Thyroid gland (tissue), 4 donors: ENCODE measurements at regions not wholly inside any gene's neighbourhood (a gene's known extent, or its start where the extent isn't known, plus 50 kb on each side); places are given as distances from the start of the nearest gene placed in this dataset.

ENCODE experiments used
- DNase-seq, 2 donors: peaks; one replicate each; pipeline ENCODE4 v3.0.0-alpha.2; 2019
- H3K27ac ChIP-seq, 3 donors: fragments of 200-600 bp; sonication (generic); 1 replicate in 2 of 3; 2 replicates in 1 of 3; pipeline ENCODE4 v1.5.1; 2016 to 2019; ENCODE audit warnings: mild to moderate bottlenecking in 1 of 3, moderate library complexity in 1 of 3
- H3K27me3 ChIP-seq: fragments of 200-600 bp; sonication (generic); one replicate; pipeline ENCODE4 v1.5.1; 2019
- H3K36me3 ChIP-seq, 2 donors: fragments of 200-600 bp; sonication (generic); one replicate each; pipeline ENCODE4 v1.5.1; 2016 to 2019
- H3K4me1 ChIP-seq, 2 donors: fragments of 200-600 bp; sonication (generic); one replicate each; pipeline ENCODE4 v1.5.1; 2017 to 2019
- H3K4me3 ChIP-seq, 3 donors: fragments of 200-600 bp; sonication (generic); replicated peaks in 1 of 3; 1 replicate in 2 of 3; 2 replicates in 1 of 3; pipeline ENCODE4 v1.5.1; 2016; ENCODE audit warnings: mild to moderate bottlenecking in 1 of 3
- H3K9me3 ChIP-seq: fragments of 200-600 bp; sonication (generic); one replicate; pipeline ENCODE4 v1.5.1; 2017
- CTCF ChIP-seq, 6 experiments: fragments of 200-600 bp in 3 of 6; fragments of 450-650 bp in 3 of 6; sonication (generic) in 3 of 6; IDR thresholded peaks; one replicate each; pipeline ENCODE4 v1.5.1; 2016 to 2019; ENCODE audit warnings: antibody characterized with exemption in 6 of 6, mild to moderate bottlenecking in 2 of 6, inconsistent platforms in 1 of 6, moderate library complexity in 1 of 6
- POLR2A ChIP-seq, 2 donors: fragments of 450-650 bp; IDR thresholded peaks; one replicate each; pipeline ENCODE4 v1.6.1; 2017; ENCODE audit warnings: antibody characterized with exemption in 2 of 2, mild to moderate bottlenecking in 2 of 2, moderate library complexity in 1 of 2
- WGBS, 2 donors: methylation state at CpG; one replicate each; pipeline ENCODE4 v1.1.5; 2017; 5-methylcytosine and 5-hydroxymethylcytosine counted together
- intact Hi-C: fragments of 100-400 bp; cut with DNase I; formaldehyde crosslinking; loops from one replicate; pipeline ENCODE4 v1.15.1; 2023

DNA sequence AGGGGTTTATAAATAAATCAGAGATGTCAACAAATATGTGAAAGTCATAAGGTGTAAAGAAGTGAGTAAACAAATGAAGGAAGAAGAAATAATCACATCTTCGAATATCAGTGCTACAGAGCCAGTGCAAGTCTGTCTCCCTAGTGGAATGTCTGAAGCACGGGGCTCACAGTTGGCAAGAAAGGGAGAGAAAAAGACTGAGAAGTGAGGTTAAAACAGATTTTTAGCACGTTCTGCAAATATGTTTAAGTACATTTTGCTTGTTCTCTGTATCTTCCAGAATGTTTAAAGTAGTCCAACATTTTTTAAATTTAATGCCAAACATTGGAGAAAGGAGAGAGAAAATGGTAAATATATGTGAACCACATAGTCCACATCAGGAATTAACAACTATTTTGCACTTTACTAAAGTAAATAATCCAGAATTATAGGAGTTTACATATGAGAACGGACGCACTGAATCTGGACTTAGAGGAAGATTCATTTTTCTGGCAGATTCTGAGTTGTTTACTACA is 682.4 kb downstream of the LTN1 start:
- Histone ChIP-seq H3K36me3 (no peaks in the 10 kb centered on the region), H3K4me1 (no peaks in the 10 kb centered on the region), H3K9me3 (no peaks in the 10 kb centered on the region), H3K4me3 (no peak overlapping the region), H3K27ac (no peak overlapping the region), H3K27me3 (no peaks in the 10 kb centered on the region)
- 74 to 84% methylated on average over 5 of the region's 5 CpGs for WGBS, 2 donors
- TF ChIP-seq POLR2A (IDR thresholded peaks at IDR 0.05) (no peak), CTCF (IDR thresholded peaks at IDR 0.05) (no peak)
- intact Hi-C loops, result no loop called here
- DNase-seq, result no peak

GRCh38 chr21:28309596-28309995 is 683.1 kb downstream of the LTN1 start:
- Histone ChIP-seq H3K4me3 (no peak overlapping the region), H3K4me1 (no peaks in the 10 kb centered on the region), H3K27ac (no peak overlapping the region), H3K9me3 (no peaks in the 10 kb centered on the region), H3K36me3 (no peaks in the 10 kb centered on the region), H3K27me3 (no peaks in the 10 kb centered on the region)
- no peak for DNase-seq
- 95 to 96% methylated on average over 2 of the region's 2 CpGs for WGBS, 2 donors
- intact Hi-C loops, result no loop called here
- TF ChIP-seq POLR2A (IDR thresholded peaks at IDR 0.05) (no peak), CTCF (IDR thresholded peaks at IDR 0.05) (no peak)

DNA sequence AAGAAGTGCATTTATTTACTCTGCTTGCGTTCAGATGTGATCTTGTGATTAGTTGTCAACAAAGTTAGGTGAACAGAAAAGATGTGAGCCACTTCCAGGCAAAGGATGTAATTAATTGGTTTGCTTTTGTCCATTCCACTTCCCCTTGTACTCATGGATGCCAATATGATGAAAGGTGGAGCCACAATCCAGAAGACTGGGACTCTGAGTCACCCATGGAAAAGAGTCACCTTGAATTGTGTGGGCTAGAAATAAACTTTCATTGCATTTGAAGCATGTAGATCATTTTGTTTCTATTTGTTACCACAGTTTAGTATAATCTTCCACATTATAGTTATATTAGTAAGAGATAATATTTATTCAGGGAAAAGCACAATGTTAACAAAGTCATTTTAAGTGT is 684.2 kb downstream of the LTN1 start:
- no peaks in the 10 kb centered on the region for H3K27me3 ChIP-seq
- no peak overlapping the region for H3K4me3 ChIP-seq

DNA sequence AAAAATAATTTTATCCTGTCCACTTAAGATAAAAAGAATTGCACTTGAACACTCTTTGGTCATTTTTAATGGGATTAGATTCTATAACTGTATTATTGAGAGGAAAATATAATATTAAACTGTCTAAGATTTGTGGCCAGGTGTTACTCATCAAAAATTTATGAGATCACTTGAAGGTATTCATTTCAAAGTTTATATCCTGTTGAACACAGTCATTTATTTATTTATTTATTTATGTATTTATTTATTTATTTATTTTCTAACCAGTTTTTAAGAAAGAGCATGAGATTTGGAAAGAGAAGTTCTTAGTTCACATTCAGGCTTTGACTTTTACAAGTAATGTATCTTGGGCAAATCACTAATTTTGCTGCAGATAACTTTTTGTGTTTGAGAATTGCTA is 692.7 kb downstream of the LTN1 start:
- intact Hi-C loops, result no loop called here

More for the DNA sequence above, 684.2 kb downstream of the LTN1 start:
- H3K9me3 ChIP-seq, result no peaks in the 10 kb centered on the region
- no peak for TF ChIP-seq POLR2A (IDR thresholded peaks at IDR 0.05)
- no peak for TF ChIP-seq CTCF (IDR thresholded peaks at IDR 0.05)
- no peak overlapping the region for H3K27ac ChIP-seq
- no peak for DNase-seq
- H3K4me1 ChIP-seq, result no peaks in the 10 kb centered on the region
- 75 to 79% methylated on average over 1 of the region's 1 CpG for WGBS, 2 donors
- no peaks in the 10 kb centered on the region for H3K36me3 ChIP-seq
- intact Hi-C loops, result no loop called here

DNA sequence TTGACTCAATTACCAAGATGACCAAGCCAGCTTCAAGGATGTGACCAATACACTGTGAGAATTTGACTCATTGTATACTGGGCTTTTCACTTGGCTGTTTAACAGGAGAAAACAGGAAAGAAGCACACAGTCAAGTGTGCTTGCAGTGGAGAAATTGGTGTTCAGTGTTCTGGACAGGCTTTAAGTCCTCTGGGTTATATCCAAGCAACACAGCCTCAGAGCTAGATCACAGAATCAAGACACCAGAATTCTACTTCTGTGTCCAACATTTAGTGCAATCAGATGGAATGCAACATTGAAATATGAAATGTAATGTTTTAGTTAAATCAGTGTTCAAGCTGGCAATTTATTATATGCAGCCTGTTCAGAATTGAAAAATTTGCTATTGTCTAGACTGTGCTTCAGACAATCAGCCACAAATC is 694.4 kb downstream of the LTN1 start:
- Histone ChIP-seq H3K36me3 (no peaks in the 10 kb centered on the region), H3K9me3 (no peaks in the 10 kb centered on the region), H3K27ac (no peak overlapping the region), H3K4me3 (no peak overlapping the region), H3K4me1 (no peaks in the 10 kb centered on the region), H3K27me3 (no peaks in the 10 kb centered on the region)
- DNase-seq, result no peak
- intact Hi-C loops, result no loop called here
- TF ChIP-seq POLR2A (IDR thresholded peaks at IDR 0.05) (no peak), CTCF (IDR thresholded peaks at IDR 0.05) (no peak)

More for the DNA sequence above, 692.7 kb downstream of the LTN1 start:
- H3K4me1 ChIP-seq, result no peaks in the 10 kb centered on the region
- no peaks in the 10 kb centered on the region for H3K9me3 ChIP-seq
- DNase-seq, result no peak
- H3K4me3 ChIP-seq, result no peak overlapping the region
- no peak overlapping the region for H3K27ac ChIP-seq
- no peaks in the 10 kb centered on the region for H3K27me3 ChIP-seq
- no peaks in the 10 kb centered on the region for H3K36me3 ChIP-seq
- TF ChIP-seq POLR2A (IDR thresholded peaks at IDR 0.05), result no peak
- no peak for TF ChIP-seq CTCF (IDR thresholded peaks at IDR 0.05)
